ENCODE measurements at regions not wholly inside any gene's neighbourhood (a gene's known extent, or its start where the extent isn't known, plus 50 kb on each side); places are given as distances from the start of the nearest gene placed in this dataset.

DNA sequence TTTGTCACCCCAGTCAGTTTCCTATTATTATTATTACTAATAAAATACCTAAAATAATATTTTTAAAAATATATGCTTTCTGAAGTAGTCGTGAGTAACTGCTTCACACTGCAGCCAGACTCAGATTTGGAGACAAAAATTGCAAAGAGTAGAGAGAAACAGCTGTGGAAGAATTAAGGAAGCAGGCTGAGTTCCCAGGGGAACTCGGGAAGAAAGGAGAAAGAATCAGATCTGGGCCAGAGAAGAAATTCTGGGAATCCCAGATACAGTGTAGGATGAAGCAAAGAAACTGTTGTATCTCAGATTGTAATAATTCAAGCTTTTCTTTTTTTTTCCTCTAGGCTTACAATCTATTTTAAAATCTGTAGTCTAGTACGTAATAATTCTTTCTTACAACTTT is 182.3 kb downstream of the FTCDNL1 start:
- Histone ChIP-seq H3K79me2 (ENCODE audit: control insufficient read depth, insufficient read depth, low read length) (no peaks in the 10 kb centered on the region), H3K27ac (ENCODE audit: low read length in 2 of 2) (no peak overlapping the region), H2AFZ (ENCODE audit: insufficient read depth, low read depth, low read length, poor library complexity, severe bottlenecking) (no peak overlapping the region), H3K4me2 (replicated peaks; ENCODE audit: low read depth, low read length, poor library complexity, severe bottlenecking) (no peak overlapping the region), H4K20me1 (ENCODE audit: control insufficient read depth, insufficient read depth, low read length, poor library complexity, severe bottlenecking) (no peaks in the 10 kb centered on the region), H3K36me3 (replicated peaks in 1 of 2; ENCODE audit: control extremely low read depth in 1 of 2, control insufficient read depth in 1 of 2, extremely low read depth in 1 of 2, insufficient read depth in 2 of 2, low read length in 1 of 2) (no peaks in the 10 kb centered on the region), H3K9ac (ENCODE audit: low read length) (no peak overlapping the region), H3K4me1 (ENCODE audit: control insufficient read depth in 2 of 2, insufficient read depth in 2 of 2, low read length in 2 of 2) (no peaks in the 10 kb centered on the region), H3K4me3 (ENCODE audit: control extremely low read depth in 1 of 5, extremely low read depth in 1 of 5, insufficient read depth in 1 of 5, low read depth in 2 of 5, low read length in 4 of 5) (no peak overlapping the region), H3K9me3 (ENCODE audit: control extremely low read depth in 1 of 3, control insufficient read depth in 2 of 3, insufficient read depth in 1 of 3, low read length in 2 of 3) (no peaks in the 10 kb centered on the region), H3K27me3 (replicated peaks in 1 of 4; ENCODE audit: control extremely low read depth in 1 of 4, control insufficient read depth in 3 of 4, insufficient read depth in 4 of 4, low read length in 3 of 4) (no peaks in the 10 kb centered on the region)
- intact Hi-C loops (cut with micrococcal nuclease) = no loop called here
- H3K4me3 Mint-ChIP-seq = no peak overlapping the region
- TF ChIP-seq EZH2 (IDR thresholded peaks at IDR 0.05; ENCODE audit: borderline replicate concordance, insufficient read depth, low read depth, low read length, poor library complexity, severe bottlenecking) (no peak), CTCF (IDR thresholded peaks at IDR 0.05) (no peak)
- H3K4me1 Mint-ChIP-seq = no peaks in the 10 kb centered on the region
- no peak for DNase-seq
- peaks cover 7% of the 10 kb centered on the region for H3K27me3 Mint-ChIP-seq
- POLR2A ChIA-PET = no interaction called here
- CTCF ChIA-PET = no interaction called here
- H3K9me3 Mint-ChIP-seq (ENCODE audit: insufficient read depth) = no peaks in the 10 kb centered on the region
- no peak for ATAC-seq (ENCODE audit: low read depth)
- no CpG with 5 or more reads among the region's 3 CpGs for WGBS (ENCODE audit: insufficient coverage)
- no peak overlapping the region for H3K27ac Mint-ChIP-seq

- Histone ChIP-seq H3K4me3 (ENCODE audit: control extremely low read depth in 1 of 5, extremely low read depth in 1 of 5, insufficient read depth in 1 of 5, low read depth in 2 of 5, low read length in 4 of 5) (no peak overlapping the region), H3K4me1 (ENCODE audit: control insufficient read depth in 2 of 2, insufficient read depth in 2 of 2, low read length in 2 of 2) (no peaks in the 10 kb centered on the region), H3K9me3 (ENCODE audit: control extremely low read depth in 1 of 3, control insufficient read depth in 2 of 3, insufficient read depth in 1 of 3, low read length in 2 of 3) (no peaks in the 10 kb centered on the region), H4K20me1 (ENCODE audit: control insufficient read depth, insufficient read depth, low read length, poor library complexity, severe bottlenecking) (no peaks in the 10 kb centered on the region), H3K36me3 (replicated peaks in 1 of 2; ENCODE audit: control extremely low read depth in 1 of 2, control insufficient read depth in 1 of 2, extremely low read depth in 1 of 2, insufficient read depth in 2 of 2, low read length in 1 of 2) (no peaks in the 10 kb centered on the region), H3K4me2 (replicated peaks; ENCODE audit: low read depth, low read length, poor library complexity, severe bottlenecking) (no peak overlapping the region), H2AFZ (ENCODE audit: insufficient read depth, low read depth, low read length, poor library complexity, severe bottlenecking) (no peak overlapping the region), H3K27me3 (replicated peaks in 1 of 4; ENCODE audit: control extremely low read depth in 1 of 4, control insufficient read depth in 3 of 4, insufficient read depth in 4 of 4, low read length in 3 of 4) (peaks cover 0 to 7% (median 1%) of the 10 kb centered on the region in 4 experiments), H3K27ac (ENCODE audit: low read length in 2 of 2) (no peak overlapping the region), H3K79me2 (ENCODE audit: control insufficient read depth, insufficient read depth, low read length) (no peaks in the 10 kb centered on the region), H3K9ac (ENCODE audit: low read length) (no peak overlapping the region)
- TF ChIP-seq EZH2 (IDR thresholded peaks at IDR 0.05; ENCODE audit: borderline replicate concordance, insufficient read depth, low read depth, low read length, poor library complexity, severe bottlenecking) (no peak), CTCF (IDR thresholded peaks at IDR 0.05) (no peak)
- WGBS (ENCODE audit: insufficient coverage) = no CpG with 5 or more reads among the region's 6 CpGs
- no peaks in the 10 kb centered on the region for H3K4me1 Mint-ChIP-seq
- intact Hi-C loops (cut with micrococcal nuclease) = no loop called here
- CTCF ChIA-PET = no interaction called here
- H3K27me3 Mint-ChIP-seq = peaks cover 22% of the 10 kb centered on the region
- ATAC-seq (ENCODE audit: low read depth) = no peak
- H3K9me3 Mint-ChIP-seq (ENCODE audit: insufficient read depth) = no peaks in the 10 kb centered on the region
- POLR2A ChIA-PET = no interaction called here
- H3K4me3 Mint-ChIP-seq = no peak overlapping the region
- no peak for DNase-seq
- H3K27ac Mint-ChIP-seq = no peak overlapping the region
These were observed 187.8 kb downstream of the FTCDNL1 start for GRCh38 chr2:199663157-199663556.

All from B cell (primary cell).